MM.1S (cell line): ENCODE measurements at regions not wholly inside any gene's neighbourhood (a gene's known extent, or its start where the extent isn't known, plus 50 kb on each side); places are given as distances from the start of the nearest gene placed in this dataset.

ENCODE experiments used
- EZH2 ChIP-seq: fragments of 300-600 bp; sonication (generic); optimal IDR thresholded peaks from 2 replicates; pipeline ENCODE3; 2017; ENCODE audit warnings: low read depth, mild to moderate bottlenecking, antibody characterized with exemption, low read length, mixed read lengths
- TF ChIP-seq, protein P1 (sequence below): fragments of 300-600 bp; sonication (generic); IDR thresholded peaks from 2 replicates; pipeline ENCODE4 v1.5.1; 2016; ENCODE audit warnings: antibody characterized with exemption, low read length, mixed read lengths

DNA sequence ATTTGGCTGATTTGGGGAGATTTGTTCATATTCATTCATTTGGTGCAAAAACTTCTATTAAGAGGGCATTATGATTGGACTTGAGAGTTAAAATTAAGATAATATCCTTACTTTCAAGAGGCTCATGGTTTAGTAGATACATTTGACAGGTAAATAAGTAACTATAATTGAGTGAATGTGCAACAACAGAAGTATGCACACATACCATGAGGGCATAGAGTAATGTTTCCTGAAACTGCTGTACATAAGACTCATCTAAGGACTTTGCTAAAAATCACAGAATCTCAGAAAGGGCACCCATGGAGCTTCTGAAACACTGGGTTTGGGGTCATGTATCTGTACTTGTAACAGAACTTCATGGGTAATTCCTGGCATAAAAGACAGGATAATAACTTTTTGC is 70.1 kb upstream of the PPP2R2B start:
- TF ChIP-seq, protein P1, sequence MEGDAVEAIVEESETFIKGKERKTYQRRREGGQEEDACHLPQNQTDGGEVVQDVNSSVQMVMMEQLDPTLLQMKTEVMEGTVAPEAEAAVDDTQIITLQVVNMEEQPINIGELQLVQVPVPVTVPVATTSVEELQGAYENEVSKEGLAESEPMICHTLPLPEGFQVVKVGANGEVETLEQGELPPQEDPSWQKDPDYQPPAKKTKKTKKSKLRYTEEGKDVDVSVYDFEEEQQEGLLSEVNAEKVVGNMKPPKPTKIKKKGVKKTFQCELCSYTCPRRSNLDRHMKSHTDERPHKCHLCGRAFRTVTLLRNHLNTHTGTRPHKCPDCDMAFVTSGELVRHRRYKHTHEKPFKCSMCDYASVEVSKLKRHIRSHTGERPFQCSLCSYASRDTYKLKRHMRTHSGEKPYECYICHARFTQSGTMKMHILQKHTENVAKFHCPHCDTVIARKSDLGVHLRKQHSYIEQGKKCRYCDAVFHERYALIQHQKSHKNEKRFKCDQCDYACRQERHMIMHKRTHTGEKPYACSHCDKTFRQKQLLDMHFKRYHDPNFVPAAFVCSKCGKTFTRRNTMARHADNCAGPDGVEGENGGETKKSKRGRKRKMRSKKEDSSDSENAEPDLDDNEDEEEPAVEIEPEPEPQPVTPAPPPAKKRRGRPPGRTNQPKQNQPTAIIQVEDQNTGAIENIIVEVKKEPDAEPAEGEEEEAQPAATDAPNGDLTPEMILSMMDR, result no peak
- no peak for TF ChIP-seq EZH2
